Activated T-cell treated with anti-CD3 and anti-CD28 coated beads, Interleukin-2, amount 50 U/mL, for 4 hours (primary cell): ENCODE measurements at regions not wholly inside any gene's neighbourhood (a gene's known extent, or its start where the extent isn't known, plus 50 kb on each side); places are given as distances from the start of the nearest gene placed in this dataset.

Experiments used
- ATAC-seq, 2 donors: fragments of 200-7000 bp; cut with Tn5 transposase; one replicate each; pipeline ENCODE4 v1.10.0; 2021
- DNase-seq: peaks from one replicate; pipeline ENCODE4 v3.0.0-alpha.2; 2020
- H3K27me3 Mint-ChIP-seq: one replicate; pipeline ENCODE4 v1.8.0; 2021; ENCODE audit warnings: low read depth, mixed read lengths
- H3K36me3 Mint-ChIP-seq: one replicate; pipeline ENCODE4 v1.8.0; 2022; ENCODE audit warnings: mixed read lengths; ENCODE audit not compliant: insufficient read depth
- H3K4me1 Mint-ChIP-seq: one replicate; pipeline ENCODE4 v1.8.0; 2021; ENCODE audit warnings: low read depth, mixed read lengths
- H3K4me3 Mint-ChIP-seq: one replicate; pipeline ENCODE4 v1.8.0; 2021; ENCODE audit warnings: mild to moderate bottlenecking, moderate library complexity, mixed read lengths
- H3K9me3 Mint-ChIP-seq: one replicate; pipeline ENCODE4 v1.8.0; 2021; ENCODE audit warnings: mixed read lengths

GRCh38 chr9:126116351-126117157 lies 210.1 kb upstream of the MVB12B start:
- no peak for DNase-seq
- H3K27me3 Mint-ChIP-seq = peaks cover 34% of the 10 kb centered on the region
- no peaks in the 10 kb centered on the region for H3K9me3 Mint-ChIP-seq
- H3K4me3 Mint-ChIP-seq = no peak overlapping the region
- no peaks in the 10 kb centered on the region for H3K4me1 Mint-ChIP-seq
- ATAC-seq = no peak
- no peaks in the 10 kb centered on the region for H3K36me3 Mint-ChIP-seq

GRCh38 chr9:126117158-126117425 lies 209.5 kb upstream of the MVB12B start:
- Mint-ChIP-seq H3K27me3 (peaks cover 36% of the 10 kb centered on the region), H3K4me3 (no peak overlapping the region), H3K36me3 (no peaks in the 10 kb centered on the region), H3K4me1 (no peaks in the 10 kb centered on the region), H3K9me3 (no peaks in the 10 kb centered on the region)
- no peak for ATAC-seq
- no peak for DNase-seq

GRCh38 chr9:126117631-126118030 lies 209.0 kb upstream of the MVB12B start:
- H3K4me3 Mint-ChIP-seq = no peak overlapping the region
- H3K4me1 Mint-ChIP-seq = no peaks in the 10 kb centered on the region
- no peak for ATAC-seq
- H3K9me3 Mint-ChIP-seq = no peaks in the 10 kb centered on the region
- H3K27me3 Mint-ChIP-seq = peaks cover 38% of the 10 kb centered on the region
- DNase-seq = no peak
- no peaks in the 10 kb centered on the region for H3K36me3 Mint-ChIP-seq

DNA sequence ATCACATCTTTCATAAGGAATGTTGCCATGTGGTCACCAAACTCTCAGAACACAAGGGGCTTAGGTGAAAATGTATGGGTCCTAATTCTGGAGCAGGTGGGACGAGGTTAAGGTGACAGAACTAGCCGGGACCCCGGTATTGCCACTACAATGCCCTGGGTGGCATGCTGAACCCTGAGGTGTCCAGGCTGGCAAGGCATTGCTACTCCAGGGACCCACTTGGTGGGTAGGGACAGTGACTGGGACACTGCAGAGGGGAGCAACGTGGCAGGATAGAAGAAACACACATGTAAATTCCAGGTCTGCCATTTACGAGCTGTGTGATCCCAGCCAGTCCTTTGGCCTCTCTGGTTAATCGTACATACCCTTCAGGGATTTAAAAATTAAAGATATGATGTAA lies 206.9 kb upstream of the MVB12B start:
- no peaks in the 10 kb centered on the region for H3K36me3 Mint-ChIP-seq
- no peak overlapping the region for H3K4me3 Mint-ChIP-seq
- H3K27me3 Mint-ChIP-seq = peaks cover 41% of the 10 kb centered on the region
- DNase-seq (no peak), ATAC-seq (no peak)
- no peaks in the 10 kb centered on the region for H3K9me3 Mint-ChIP-seq
- no peaks in the 10 kb centered on the region for H3K4me1 Mint-ChIP-seq

- no peaks in the 10 kb centered on the region for H3K4me1 Mint-ChIP-seq
- ATAC-seq (no peak), DNase-seq (no peak)
- H3K9me3 Mint-ChIP-seq = no peaks in the 10 kb centered on the region
- no peaks in the 10 kb centered on the region for H3K36me3 Mint-ChIP-seq
- peaks cover 50% of the 10 kb centered on the region for H3K27me3 Mint-ChIP-seq
- no peak overlapping the region for H3K4me3 Mint-ChIP-seq
These were observed 203.6 kb upstream of the MVB12B start for GRCh38 chr9:126122901-126123616.

- Mint-ChIP-seq H3K36me3 (no peaks in the 10 kb centered on the region), H3K9me3 (no peaks in the 10 kb centered on the region), H3K4me1 (no peaks in the 10 kb centered on the region), H3K27me3 (peaks cover 51% of the 10 kb centered on the region), H3K4me3 (no peak overlapping the region)
- DNase-seq (no peak), ATAC-seq (no peak)
These were observed 202.7 kb upstream of the MVB12B start for GRCh38 chr9:126123927-126124326.

DNA sequence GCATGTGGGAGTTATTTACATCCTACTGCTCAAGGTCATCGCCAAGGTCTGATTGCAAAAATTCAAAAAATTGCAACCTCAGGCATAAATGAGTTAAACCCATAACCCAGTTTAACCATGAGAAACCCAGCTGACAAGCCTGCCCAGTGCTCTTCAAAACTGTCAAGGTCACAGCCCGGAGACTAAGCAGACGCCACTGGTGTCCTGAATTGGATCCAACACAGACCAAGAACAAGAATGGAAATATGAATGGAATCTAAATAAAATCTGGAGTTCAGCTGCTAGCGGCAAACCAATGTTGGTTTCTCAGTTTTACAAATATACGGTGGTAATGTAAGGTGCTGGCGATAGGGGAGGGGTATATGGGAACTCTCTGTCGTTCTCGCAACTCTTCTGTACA lies 201.5 kb upstream of the MVB12B start:
- H3K4me3 Mint-ChIP-seq = no peak overlapping the region
- no peak for DNase-seq
- H3K4me1 Mint-ChIP-seq = no peaks in the 10 kb centered on the region
- no peak for ATAC-seq
- no peaks in the 10 kb centered on the region for H3K9me3 Mint-ChIP-seq
- no peaks in the 10 kb centered on the region for H3K36me3 Mint-ChIP-seq
- H3K27me3 Mint-ChIP-seq = peaks cover 55% of the 10 kb centered on the region

GRCh38 chr9:126125577-126125976 lies 201.1 kb upstream of the MVB12B start:
- H3K9me3 Mint-ChIP-seq = no peaks in the 10 kb centered on the region
- H3K27me3 Mint-ChIP-seq = peaks cover 52% of the 10 kb centered on the region
- no peaks in the 10 kb centered on the region for H3K4me1 Mint-ChIP-seq

GRCh38 chr9:126125992-126126409 lies 200.6 kb upstream of the MVB12B start:
- H3K4me3 Mint-ChIP-seq = no peak overlapping the region
- DNase-seq = no peak
- ATAC-seq = no peak
- no peaks in the 10 kb centered on the region for H3K9me3 Mint-ChIP-seq
- H3K36me3 Mint-ChIP-seq = no peaks in the 10 kb centered on the region
- no peaks in the 10 kb centered on the region for H3K4me1 Mint-ChIP-seq
- H3K27me3 Mint-ChIP-seq = peaks cover 55% of the 10 kb centered on the region

More at GRCh38 chr9:126125577-126125976, 201.1 kb upstream of the MVB12B start:
- no peak for ATAC-seq
- no peaks in the 10 kb centered on the region for H3K36me3 Mint-ChIP-seq
- no peak for DNase-seq
- H3K4me3 Mint-ChIP-seq = no peak overlapping the region

DNA sequence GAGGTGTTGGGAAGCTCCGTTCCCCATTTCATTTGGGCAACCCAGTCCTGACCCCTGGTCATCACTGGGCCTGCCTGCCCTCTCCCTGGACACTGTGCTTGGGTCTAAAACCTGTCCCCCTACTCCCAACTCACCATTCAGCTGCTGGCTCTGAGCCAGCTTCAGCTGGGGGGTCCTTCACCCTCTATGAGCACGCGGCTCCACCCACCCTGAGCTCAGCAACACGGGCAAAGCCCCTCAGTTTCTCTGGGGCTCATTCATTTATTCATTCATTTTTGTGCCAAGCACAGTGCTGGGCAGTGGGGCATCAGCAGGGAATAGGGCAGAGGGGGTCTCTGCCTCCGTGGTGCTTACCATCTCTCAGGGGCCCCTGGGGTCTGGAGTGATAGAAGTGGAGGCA lies 199.8 kb upstream of the MVB12B start:
- Mint-ChIP-seq H3K4me3 (no peak overlapping the region), H3K27me3 (peaks cover 58% of the 10 kb centered on the region), H3K36me3 (no peaks in the 10 kb centered on the region), H3K4me1 (no peaks in the 10 kb centered on the region), H3K9me3 (no peaks in the 10 kb centered on the region)
- DNase-seq = no peak
- no peak for ATAC-seq

DNA sequence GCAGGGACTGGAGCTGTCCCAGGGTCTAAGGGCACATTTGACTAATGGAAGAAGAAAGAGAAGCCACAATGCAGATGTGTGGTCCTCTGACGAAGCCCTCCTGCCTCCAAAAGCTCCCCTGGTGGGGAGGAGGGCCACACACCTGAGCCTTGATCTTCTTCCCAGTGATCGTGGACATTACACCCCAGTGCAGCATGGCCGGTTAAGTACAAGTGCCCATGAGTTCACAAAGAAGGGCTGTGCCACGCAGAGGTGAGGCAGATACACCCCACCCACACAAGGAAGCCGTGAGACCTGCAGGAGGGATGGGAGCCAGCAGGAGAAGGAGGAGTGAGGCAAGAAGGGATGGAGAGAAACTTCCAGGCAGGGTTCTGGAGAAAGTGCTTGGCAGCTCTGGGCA lies 199.0 kb upstream of the MVB12B start:
- Mint-ChIP-seq H3K4me3 (no peak overlapping the region), H3K9me3 (peaks cover 1% of the 10 kb centered on the region), H3K4me1 (no peaks in the 10 kb centered on the region), H3K36me3 (no peaks in the 10 kb centered on the region), H3K27me3 (peaks cover 54% of the 10 kb centered on the region)
- ATAC-seq = no peak
- DNase-seq = no peak

- H3K36me3 Mint-ChIP-seq = no peaks in the 10 kb centered on the region
- no peaks in the 10 kb centered on the region for H3K4me1 Mint-ChIP-seq
- H3K9me3 Mint-ChIP-seq = peaks cover 7% of the 10 kb centered on the region
- no peak for ATAC-seq
- peaks cover 52% of the 10 kb centered on the region for H3K27me3 Mint-ChIP-seq
- no peak for DNase-seq
- H3K4me3 Mint-ChIP-seq = no peak overlapping the region
These were observed 198.0 kb upstream of the MVB12B start for GRCh38 chr9:126128494-126129142.

DNA sequence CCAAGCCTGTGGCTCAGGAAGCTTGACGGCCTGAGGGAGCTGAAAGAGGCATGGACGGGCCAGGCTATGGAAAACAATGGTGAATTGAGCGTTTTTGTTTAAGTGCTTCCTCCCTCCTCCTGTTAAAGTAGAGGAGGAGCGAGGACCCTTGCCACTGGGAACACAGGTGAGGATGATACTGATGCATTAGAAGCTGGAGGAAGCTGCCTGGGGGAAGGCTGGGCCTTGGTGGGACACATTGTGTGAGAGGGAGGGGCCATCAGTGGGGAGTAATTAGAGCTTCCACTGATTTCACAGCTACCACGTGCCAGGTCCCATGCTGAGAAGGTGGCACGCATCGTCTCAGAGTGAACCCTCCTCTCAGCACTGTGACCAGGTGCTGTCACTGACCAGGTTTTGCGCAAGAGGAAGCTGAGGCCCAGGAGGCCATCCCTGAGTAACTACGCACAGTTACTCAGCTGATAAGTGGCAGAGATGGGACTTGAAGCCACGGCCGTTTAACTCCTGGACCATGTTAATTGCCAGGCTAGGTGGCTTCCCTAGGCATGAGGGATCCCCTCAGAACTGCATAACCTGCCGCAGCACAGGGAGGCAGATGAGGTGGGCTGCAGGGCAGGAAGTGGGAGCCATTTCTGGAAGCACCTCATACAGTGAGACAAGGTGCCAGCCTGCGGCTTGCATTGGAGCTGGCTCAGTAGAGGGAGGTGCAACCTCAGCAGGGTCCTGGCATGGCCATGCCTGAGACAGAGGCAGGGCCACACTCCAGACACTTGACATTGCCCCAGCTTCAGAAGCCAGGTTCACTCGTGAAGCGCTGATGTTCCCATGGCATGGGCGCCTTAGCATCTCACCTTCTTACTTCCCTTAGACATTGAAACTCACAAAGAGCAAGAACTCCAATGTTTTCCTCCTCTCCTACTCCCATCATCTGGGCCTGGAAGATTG lies 195.3 kb upstream of the MVB12B start:
- ATAC-seq = no peak
- DNase-seq = no peak
- Mint-ChIP-seq H3K9me3 (peaks cover 7% of the 10 kb centered on the region), H3K27me3 (peaks cover 47% of the 10 kb centered on the region), H3K4me1 (no peaks in the 10 kb centered on the region), H3K4me3 (no peak overlapping the region), H3K36me3 (no peaks in the 10 kb centered on the region)

- Mint-ChIP-seq H3K36me3 (no peaks in the 10 kb centered on the region), H3K27me3 (peaks cover 39% of the 10 kb centered on the region)
These were observed 193.9 kb upstream of the MVB12B start for GRCh38 chr9:126132746-126133145.

More at GRCh38 chr9:126132746-126133145, 193.9 kb upstream of the MVB12B start:
- no peak for ATAC-seq
- Mint-ChIP-seq H3K4me3 (no peak overlapping the region), H3K9me3 (peaks cover 12% of the 10 kb centered on the region), H3K4me1 (no peaks in the 10 kb centered on the region)
- no peak for DNase-seq
